ENCODE measurements at regions not wholly inside any gene's neighbourhood (a gene's known extent, or its start where the extent isn't known, plus 50 kb on each side); places are given as distances from the start of the nearest gene placed in this dataset.

- no peaks in the 10 kb centered on the region for H3K4me1 ChIP-seq (ENCODE audit: control insufficient read depth in 4 of 4, insufficient read depth in 4 of 4, low read length in 3 of 4)
- no peak overlapping the region for H3K9ac ChIP-seq (ENCODE audit: low read depth in 1 of 2, low read length in 2 of 2)
- H3K36me3 ChIP-seq (ENCODE audit: control insufficient read depth in 4 of 4, insufficient read depth in 3 of 4, low read depth in 1 of 4, low read length in 3 of 4), result no peaks in the 10 kb centered on the region
- no peak for TF ChIP-seq NR2F2 (IDR thresholded peaks at IDR 0.05)
- no peak for TF ChIP-seq MAX (IDR thresholded peaks at IDR 0.05)
- TF ChIP-seq ATF3 (IDR thresholded peaks at IDR 0.05), result no peak
- no peak for TF ChIP-seq GABPA (IDR thresholded peaks at IDR 0.05 in 1 of 2, conservative IDR thresholded peaks at IDR 0.05 in 1 of 2)
- TF ChIP-seq RXRA (IDR thresholded peaks at IDR 0.05), result no peak
- 54% methylated on average over 7 of the region's 7 CpGs for WGBS
- no peaks in the 10 kb centered on the region for H3K27me3 ChIP-seq (ENCODE audit: control insufficient read depth in 4 of 4, insufficient read depth in 4 of 4, low read length in 3 of 4)
- DNase-seq (ENCODE audit: low spot score), result no peak
- no peak overlapping the region for H3K4me3 ChIP-seq (ENCODE audit: low read depth in 1 of 3, low read length in 3 of 3)
- H3K9me3 ChIP-seq (ENCODE audit: control insufficient read depth in 4 of 4, low read length in 3 of 4), result no peaks in the 10 kb centered on the region
- H3K27ac ChIP-seq (ENCODE audit: low read depth in 1 of 2, low read length in 2 of 2), result no peak overlapping the region
Measured at GRCh38 chr5:164998590-164998989, 1493.2 kb downstream of the MAT2B start.

- whole genome bisulfite sequencing, result 59% methylated on average over 5 of the region's 5 CpGs
- Histone ChIP-seq H3K36me3 (ENCODE audit: control insufficient read depth in 4 of 4, insufficient read depth in 3 of 4, low read depth in 1 of 4, low read length in 3 of 4) (no peaks in the 10 kb centered on the region), H3K27ac (ENCODE audit: low read depth in 1 of 2, low read length in 2 of 2) (no peak overlapping the region), H3K9me3 (ENCODE audit: control insufficient read depth in 4 of 4, low read length in 3 of 4) (no peaks in the 10 kb centered on the region), H3K9ac (ENCODE audit: low read depth in 1 of 2, low read length in 2 of 2) (no peak overlapping the region), H3K27me3 (ENCODE audit: control insufficient read depth in 4 of 4, insufficient read depth in 4 of 4, low read length in 3 of 4) (no peaks in the 10 kb centered on the region), H3K4me1 (ENCODE audit: control insufficient read depth in 4 of 4, insufficient read depth in 4 of 4, low read length in 3 of 4) (no peaks in the 10 kb centered on the region), H3K4me3 (ENCODE audit: low read depth in 1 of 3, low read length in 3 of 3) (no peak overlapping the region)
- no peak for DNase-seq (ENCODE audit: low spot score)
- no peak for TF ChIP-seq HNF4G (IDR thresholded peaks at IDR 0.05)
- TF ChIP-seq FOXA1 (IDR thresholded peaks at IDR 0.05), result no peak
- no peak for TF ChIP-seq JUND (IDR thresholded peaks at IDR 0.05)
- no peak for TF ChIP-seq ATF3 (IDR thresholded peaks at IDR 0.05)
- no peak for TF ChIP-seq ZBTB33 (IDR thresholded peaks at IDR 0.05)
Measured at GRCh38 chr5:165000479-165001190, 1495.2 kb downstream of the MAT2B start.

- Histone ChIP-seq H3K27ac (ENCODE audit: low read depth in 1 of 2, low read length in 2 of 2) (no peak overlapping the region), H3K4me3 (ENCODE audit: low read depth in 1 of 3, low read length in 3 of 3) (no peak overlapping the region), H3K4me1 (ENCODE audit: control insufficient read depth in 4 of 4, insufficient read depth in 4 of 4, low read length in 3 of 4) (no peaks in the 10 kb centered on the region), H3K9me3 (ENCODE audit: control insufficient read depth in 4 of 4, low read length in 3 of 4) (no peaks in the 10 kb centered on the region), H3K9ac (ENCODE audit: low read depth in 1 of 2, low read length in 2 of 2) (no peak overlapping the region), H3K36me3 (ENCODE audit: control insufficient read depth in 4 of 4, insufficient read depth in 3 of 4, low read depth in 1 of 4, low read length in 3 of 4) (no peaks in the 10 kb centered on the region), H3K27me3 (ENCODE audit: control insufficient read depth in 4 of 4, insufficient read depth in 4 of 4, low read length in 3 of 4) (no peaks in the 10 kb centered on the region)
- no peak for TF ChIP-seq EGR1 (IDR thresholded peaks at IDR 0.05; ENCODE audit: low read depth in 2 of 2)
- TF ChIP-seq GABPA (IDR thresholded peaks at IDR 0.05 in 1 of 2, conservative IDR thresholded peaks at IDR 0.05 in 1 of 2), result no peak
- no peak for TF ChIP-seq SP1 (IDR thresholded peaks at IDR 0.05)
- no peak for TF ChIP-seq REST (IDR thresholded peaks at IDR 0.05)
- 50% methylated on average over 3 of the region's 3 CpGs for WGBS
- no peak for DNase-seq (ENCODE audit: low spot score)
Measured at GRCh38 chr5:165003283-165003682, 1497.9 kb downstream of the MAT2B start.

Data from liver (tissue), 7 donors.